Astrocyte (in vitro differentiated cells and primary cell): ENCODE measurements at regions not wholly inside any gene's neighbourhood (a gene's known extent, or its start where the extent isn't known, plus 50 kb on each side); places are given as distances from the start of the nearest gene placed in this dataset.

Experiments used
- DNase-seq: peaks from one replicate; pipeline ENCODE4 v3.0.0-alpha.2; 2010; ENCODE audit warnings: low read depth
- FAIRE-seq: peaks from 2 replicates; lab custom pipeline; 2011; peaks lifted over from hg19 to GRCh38; lab: Jason Lieb, UNC
- H2AFZ ChIP-seq: 2 replicates; pipeline ENCODE4 v1.6.0; 2012; ENCODE audit warnings: low read depth, low read length, inconsistent platforms
- H3K27ac ChIP-seq: 2 replicates; pipeline ENCODE4 v1.5.1; 2011; ENCODE audit warnings: low read depth, low read length, inconsistent platforms
- H3K27me3 ChIP-seq: 2 replicates; pipeline ENCODE4 v1.6.0; 2011; ENCODE audit warnings: low read length, inconsistent platforms; ENCODE audit not compliant: insufficient read depth
- H3K36me3 ChIP-seq: 2 replicates; pipeline ENCODE4 v1.5.1; 2011; ENCODE audit warnings: low read length, inconsistent platforms; ENCODE audit not compliant: insufficient read depth
- H3K4me1 ChIP-seq: 2 replicates; pipeline ENCODE4 v1.5.1; 2011; ENCODE audit warnings: low read length, inconsistent platforms; ENCODE audit not compliant: insufficient read depth
- H3K4me2 ChIP-seq: 2 replicates; pipeline ENCODE4 v1.6.0; 2012; ENCODE audit warnings: low read length, inconsistent platforms
- H3K4me3 ChIP-seq: 2 replicates; pipeline ENCODE4 v1.5.1; 2011; ENCODE audit warnings: low read depth, mild to moderate bottlenecking, low read length, inconsistent platforms; ENCODE audit not compliant: insufficient read depth
- H3K79me2 ChIP-seq: 2 replicates; pipeline ENCODE4 v1.6.0; 2012; ENCODE audit warnings: mild to moderate bottlenecking, low read length, inconsistent platforms; ENCODE audit not compliant: insufficient read depth
- H3K9ac ChIP-seq: 2 replicates; pipeline ENCODE4 v1.6.0; 2012; ENCODE audit warnings: mild to moderate bottlenecking, low read length, inconsistent platforms
- H3K9me3 ChIP-seq: 2 replicates; pipeline ENCODE4 v1.5.1; 2012; ENCODE audit warnings: low read depth, mild to moderate bottlenecking, low read length, inconsistent platforms; ENCODE audit not compliant: insufficient read depth
- H4K20me1 ChIP-seq: 2 replicates; pipeline ENCODE4 v1.6.0; 2012; ENCODE audit warnings: low read length, inconsistent platforms; ENCODE audit not compliant: insufficient read depth
- H3K27ac Mint-ChIP-seq: one replicate; pipeline ENCODE4 v1.8.0; 2021; ENCODE audit warnings: mild to moderate bottlenecking, mixed read lengths; ENCODE audit not compliant: unreplicated experiment
- H3K27me3 Mint-ChIP-seq: one replicate; pipeline ENCODE4 v1.8.0; 2021; ENCODE audit warnings: low read depth, mixed read lengths; ENCODE audit not compliant: unreplicated experiment
- H3K36me3 Mint-ChIP-seq: one replicate; pipeline ENCODE4 v1.8.0; 2021; ENCODE audit warnings: low read depth, mixed read lengths; ENCODE audit not compliant: unreplicated experiment
- H3K4me1 Mint-ChIP-seq: one replicate; pipeline ENCODE4 v1.8.0; 2021; ENCODE audit warnings: low read depth, mixed read lengths; ENCODE audit not compliant: unreplicated experiment
- H3K4me3 Mint-ChIP-seq: one replicate; pipeline ENCODE4 v1.8.0; 2021; ENCODE audit warnings: mild to moderate bottlenecking, moderate library complexity, mixed read lengths; ENCODE audit not compliant: unreplicated experiment
- H3K9me3 Mint-ChIP-seq: one replicate; pipeline ENCODE4 v1.8.0; 2021; ENCODE audit warnings: mild to moderate bottlenecking, mixed read lengths; ENCODE audit not compliant: unreplicated experiment
- EZH2 ChIP-seq: IDR thresholded peaks from 2 replicates; pipeline ENCODE4 v1.6.1; 2012; ENCODE audit warnings: mild to moderate bottlenecking, low read length, inconsistent platforms; ENCODE audit not compliant: insufficient read depth
- TF ChIP-seq, protein P1 (sequence below): IDR thresholded peaks from 2 replicates; pipeline ENCODE4 v1.5.1; 2011; ENCODE audit warnings: low read depth, mild to moderate bottlenecking, inconsistent platforms, low read length, moderate library complexity; ENCODE audit not compliant: insufficient read depth

DNA sequence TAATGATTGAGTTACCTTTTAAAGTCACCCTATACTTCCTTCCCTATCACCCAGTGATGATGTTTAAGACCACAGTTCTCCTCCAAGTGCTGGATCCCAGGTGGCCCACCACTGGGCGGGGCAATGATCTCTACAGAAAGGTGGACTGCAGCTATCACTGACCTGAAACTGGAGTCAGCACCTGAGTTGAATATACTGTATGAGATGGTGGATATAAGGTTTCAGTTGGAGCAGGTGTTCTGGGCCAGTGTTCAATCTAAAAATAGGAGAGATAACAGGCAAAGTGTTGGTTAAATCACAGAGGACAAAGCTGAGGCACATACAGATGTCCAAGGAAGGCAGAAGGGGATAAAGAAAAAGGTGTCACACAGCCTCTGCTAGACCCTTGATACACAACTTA is 96.6 kb downstream of the SIPA1L2 start:
- Histone ChIP-seq H4K20me1 (no peaks in the 10 kb centered on the region), H3K27me3 (no peaks in the 10 kb centered on the region), H3K4me3 (no peak overlapping the region), H3K36me3 (no peaks in the 10 kb centered on the region), H2AFZ (no peak overlapping the region), H3K27ac (no peak overlapping the region), H3K4me1 (peaks cover 5% of the 10 kb centered on the region), H3K4me2 (no peak overlapping the region), H3K79me2 (no peaks in the 10 kb centered on the region), H3K9ac (no peak overlapping the region), H3K9me3 (no peaks in the 10 kb centered on the region)
- H3K36me3 Mint-ChIP-seq: peaks cover 3% of the 10 kb centered on the region
- FAIRE-seq (no peak), DNase-seq (no peak)
- no peaks in the 10 kb centered on the region for H3K9me3 Mint-ChIP-seq
- no peak overlapping the region for H3K4me3 Mint-ChIP-seq
- no peaks in the 10 kb centered on the region for H3K27me3 Mint-ChIP-seq
- H3K27ac Mint-ChIP-seq: no peak overlapping the region
- peaks cover 29% of the 10 kb centered on the region for H3K4me1 Mint-ChIP-seq
- TF ChIP-seq, protein P1, sequence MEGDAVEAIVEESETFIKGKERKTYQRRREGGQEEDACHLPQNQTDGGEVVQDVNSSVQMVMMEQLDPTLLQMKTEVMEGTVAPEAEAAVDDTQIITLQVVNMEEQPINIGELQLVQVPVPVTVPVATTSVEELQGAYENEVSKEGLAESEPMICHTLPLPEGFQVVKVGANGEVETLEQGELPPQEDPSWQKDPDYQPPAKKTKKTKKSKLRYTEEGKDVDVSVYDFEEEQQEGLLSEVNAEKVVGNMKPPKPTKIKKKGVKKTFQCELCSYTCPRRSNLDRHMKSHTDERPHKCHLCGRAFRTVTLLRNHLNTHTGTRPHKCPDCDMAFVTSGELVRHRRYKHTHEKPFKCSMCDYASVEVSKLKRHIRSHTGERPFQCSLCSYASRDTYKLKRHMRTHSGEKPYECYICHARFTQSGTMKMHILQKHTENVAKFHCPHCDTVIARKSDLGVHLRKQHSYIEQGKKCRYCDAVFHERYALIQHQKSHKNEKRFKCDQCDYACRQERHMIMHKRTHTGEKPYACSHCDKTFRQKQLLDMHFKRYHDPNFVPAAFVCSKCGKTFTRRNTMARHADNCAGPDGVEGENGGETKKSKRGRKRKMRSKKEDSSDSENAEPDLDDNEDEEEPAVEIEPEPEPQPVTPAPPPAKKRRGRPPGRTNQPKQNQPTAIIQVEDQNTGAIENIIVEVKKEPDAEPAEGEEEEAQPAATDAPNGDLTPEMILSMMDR: no peak
- TF ChIP-seq EZH2: no peak

DNA sequence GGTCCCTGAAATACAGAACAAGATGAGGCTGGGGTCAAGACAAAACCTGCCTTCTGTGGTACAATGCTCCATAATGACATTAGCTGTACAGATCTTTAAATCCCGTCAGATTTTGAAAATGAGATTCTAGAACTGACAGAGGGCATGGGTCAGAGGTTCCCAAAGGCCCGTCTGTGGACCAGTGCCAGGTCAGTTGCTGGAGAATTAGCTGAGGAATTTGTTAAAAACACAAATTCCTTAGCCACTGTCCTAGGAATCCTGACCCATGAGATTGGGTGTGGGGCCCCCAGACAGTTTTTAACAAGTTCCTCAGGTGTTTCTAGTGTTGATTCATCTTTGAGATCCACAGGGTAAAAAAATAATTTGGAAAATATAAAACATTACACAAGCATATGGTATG is 97.0 kb downstream of the SIPA1L2 start:
- peaks cover under 1% of the 10 kb centered on the region for H3K4me1 ChIP-seq

DNA sequence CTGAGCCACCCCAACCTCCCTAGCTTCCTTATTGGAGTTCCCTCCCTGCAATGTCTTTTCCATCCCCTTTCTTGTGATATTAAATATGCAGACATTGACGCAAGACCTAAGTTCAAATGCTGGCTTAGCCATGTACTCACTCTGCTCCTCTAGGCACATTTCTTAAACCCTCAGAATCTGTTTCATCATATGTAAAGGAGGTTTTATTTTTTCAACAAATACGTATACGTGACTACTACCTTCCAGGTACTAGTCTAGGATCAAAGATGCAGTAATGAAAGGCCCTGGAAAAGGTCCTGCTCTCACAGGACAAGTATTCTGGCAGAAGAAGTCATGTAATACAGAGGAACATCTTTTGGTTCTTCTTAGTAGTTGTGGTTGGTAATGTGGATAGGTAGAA is 98.6 kb downstream of the SIPA1L2 start:
- no peaks in the 10 kb centered on the region for H3K79me2 ChIP-seq
- H3K9ac ChIP-seq: no peak overlapping the region
- no peak for DNase-seq
- no peak overlapping the region for H2AFZ ChIP-seq
- Mint-ChIP-seq H3K9me3 (no peaks in the 10 kb centered on the region), H3K36me3 (peaks cover 3% of the 10 kb centered on the region), H3K27me3 (no peaks in the 10 kb centered on the region), H3K4me3 (no peak overlapping the region), H3K4me1 (peaks cover 30% of the 10 kb centered on the region), H3K27ac (no peak overlapping the region)
- no peak for FAIRE-seq
- no peaks in the 10 kb centered on the region for H3K36me3 ChIP-seq
- no peak overlapping the region for H3K4me3 ChIP-seq
- TF ChIP-seq EZH2: no peak
- TF ChIP-seq, protein P1: no peak
- H4K20me1 ChIP-seq: no peaks in the 10 kb centered on the region
- H3K4me1 ChIP-seq: no peaks in the 10 kb centered on the region
- no peak overlapping the region for H3K4me2 ChIP-seq
- no peak overlapping the region for H3K27ac ChIP-seq
- no peaks in the 10 kb centered on the region for H3K27me3 ChIP-seq
- no peaks in the 10 kb centered on the region for H3K9me3 ChIP-seq

More for the DNA sequence above, 97.0 kb downstream of the SIPA1L2 start:
- Mint-ChIP-seq H3K36me3 (peaks cover 3% of the 10 kb centered on the region), H3K9me3 (no peaks in the 10 kb centered on the region), H3K27me3 (no peaks in the 10 kb centered on the region), H3K4me3 (no peak overlapping the region), H3K4me1 (peaks cover 25% of the 10 kb centered on the region), H3K27ac (no peak overlapping the region)
- TF ChIP-seq EZH2: no peak
- TF ChIP-seq, protein P1: no peak
- FAIRE-seq (no peak), DNase-seq (no peak)
- H3K27ac ChIP-seq: no peak overlapping the region
- no peak overlapping the region for H3K4me2 ChIP-seq
- H3K27me3 ChIP-seq: no peaks in the 10 kb centered on the region
- H3K9me3 ChIP-seq: no peaks in the 10 kb centered on the region
- no peaks in the 10 kb centered on the region for H3K79me2 ChIP-seq
- no peak overlapping the region for H3K4me3 ChIP-seq
- H3K36me3 ChIP-seq: no peaks in the 10 kb centered on the region
- no peaks in the 10 kb centered on the region for H4K20me1 ChIP-seq
- H3K9ac ChIP-seq: no peak overlapping the region
- no peak overlapping the region for H2AFZ ChIP-seq
